ENCODE measurements at regions not wholly inside any gene's neighbourhood (a gene's known extent, or its start where the extent isn't known, plus 50 kb on each side); places are given as distances from the start of the nearest gene placed in this dataset.
"Not testable (repeated sequence)": the region's sequence is repeated elsewhere in the genome, so short reads cannot be mapped to it uniquely, and the experiment has no call there.

DNA sequence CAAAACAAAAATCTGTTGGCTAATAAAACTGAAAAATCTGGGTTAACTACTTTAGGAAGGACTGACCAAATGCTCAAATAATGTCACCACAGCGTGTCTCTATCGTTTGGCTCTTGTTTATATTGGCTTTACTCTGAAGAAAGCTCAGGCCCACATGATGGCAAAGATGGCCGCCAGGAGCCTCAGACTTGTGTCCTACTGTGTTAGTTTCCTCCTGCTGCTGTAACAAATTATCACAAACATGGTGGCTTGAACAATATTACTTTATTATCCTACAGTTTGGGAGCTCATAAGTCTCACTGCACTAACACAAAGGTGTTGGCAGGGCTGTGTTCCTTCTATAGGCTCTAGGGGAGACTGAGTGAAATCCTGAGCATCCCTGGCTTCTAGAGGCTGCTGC, 303.0 kb downstream of the DAD1 start:
- WGBS, 2 experiments (ENCODE audit: low coverage in 1 of 2, low lambda C conversion rate in 2 of 2, missing lambda C conversion rate in 2 of 2): 19 to 28% methylated on average over 3 of the region's 3 CpGs
- Histone ChIP-seq H3F3A (ENCODE audit: insufficient read depth) (no peaks in the 10 kb centered on the region), H4K20me1 (ENCODE audit: insufficient read depth) (no peaks in the 10 kb centered on the region), H3K4me2 (ENCODE audit: unreplicated experiment) (no peak overlapping the region), H3K4me1 (ENCODE audit: insufficient read depth) (no peaks in the 10 kb centered on the region), H3K4me3 (no peak overlapping the region), H3K36me3 (ENCODE audit: low read depth) (no peaks in the 10 kb centered on the region), H3K79me2 (ENCODE audit: insufficient read depth) (no peaks in the 10 kb centered on the region), H3K9me2 (ENCODE audit: insufficient read depth) (no peaks in the 10 kb centered on the region), H3K9me3 (ENCODE audit: low read depth) (no peaks in the 10 kb centered on the region), H2AFZ (no peak overlapping the region), H3K27ac (no peak overlapping the region), H3K9ac (no peak overlapping the region), H3K27me3 (replicated peaks; ENCODE audit: insufficient read depth) (peaks cover 9% of the 10 kb centered on the region; the same call in 1 of the 2 replicates)
- TF ChIP-seq EZH2phosphoT487 (IDR thresholded peaks at IDR 0.05; ENCODE audit: insufficient read depth, low read depth): no peak
- TF ChIP-seq EZH2 (IDR thresholded peaks at IDR 0.05; ENCODE audit: insufficient read depth, poor library complexity, severe bottlenecking): no peak
- DNase-seq: no peak
- in situ Hi-C loops (cut with MboI): no loop called here

GRCh38 chr14:22282949-22283348, 306.1 kb downstream of the DAD1 start:
- no peaks in the 10 kb centered on the region for H3K9me3 ChIP-seq (ENCODE audit: low read depth)
- H3K4me2 ChIP-seq (ENCODE audit: unreplicated experiment): no peak overlapping the region
- H3K4me3 ChIP-seq: no peak overlapping the region
- H2AFZ ChIP-seq: no peak overlapping the region
- no peaks in the 10 kb centered on the region for H3K4me1 ChIP-seq (ENCODE audit: insufficient read depth)
- H3K36me3 ChIP-seq (ENCODE audit: low read depth): no peaks in the 10 kb centered on the region
- no peaks in the 10 kb centered on the region for H3F3A ChIP-seq (ENCODE audit: insufficient read depth)
- no peak overlapping the region for H3K9ac ChIP-seq
- TF ChIP-seq EZH2phosphoT487 (IDR thresholded peaks at IDR 0.05; ENCODE audit: insufficient read depth, low read depth): no peak
- TF ChIP-seq EZH2 (IDR thresholded peaks at IDR 0.05; ENCODE audit: insufficient read depth, poor library complexity, severe bottlenecking): no peak
- DNase-seq: no peak
- WGBS, 2 experiments (ENCODE audit: low coverage in 1 of 2, low lambda C conversion rate in 2 of 2, missing lambda C conversion rate in 2 of 2): 43 to 54% methylated on average over 5 of the region's 5 CpGs
- no peaks in the 10 kb centered on the region for H4K20me1 ChIP-seq (ENCODE audit: insufficient read depth)
- in situ Hi-C loops (cut with MboI): no loop called here
- H3K9me2 ChIP-seq (ENCODE audit: insufficient read depth): no peaks in the 10 kb centered on the region
- H3K27ac ChIP-seq: no peak overlapping the region
- H3K27me3 ChIP-seq (replicated peaks; ENCODE audit: insufficient read depth): peaks cover 17% of the 10 kb centered on the region
- H3K79me2 ChIP-seq (ENCODE audit: insufficient read depth): no peaks in the 10 kb centered on the region

DNA sequence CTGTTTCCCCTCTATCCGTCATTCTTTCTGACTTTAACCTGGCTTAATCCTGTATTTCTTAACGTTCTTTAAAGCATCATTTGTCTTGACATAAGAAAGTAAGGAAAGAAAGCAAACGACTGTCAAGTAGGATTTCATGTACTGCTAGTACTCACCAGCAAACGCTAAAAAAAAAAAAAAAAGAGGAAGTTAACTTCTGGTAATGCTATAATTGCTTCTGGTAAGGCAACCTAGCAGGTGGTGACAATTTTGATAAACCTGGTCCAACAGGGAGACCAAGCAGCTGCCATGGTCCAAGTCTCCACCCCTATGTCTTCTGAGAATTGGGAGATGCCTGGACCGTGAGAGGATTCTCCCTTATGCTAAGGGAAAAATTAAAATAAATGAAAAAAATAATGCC, 306.6 kb downstream of the DAD1 start:
- no peaks in the 10 kb centered on the region for H4K20me1 ChIP-seq (ENCODE audit: insufficient read depth)
- no peaks in the 10 kb centered on the region for H3K36me3 ChIP-seq (ENCODE audit: low read depth)
- no peaks in the 10 kb centered on the region for H3K79me2 ChIP-seq (ENCODE audit: insufficient read depth)
- WGBS, 2 experiments (ENCODE audit: low coverage in 1 of 2, low lambda C conversion rate in 2 of 2, missing lambda C conversion rate in 2 of 2): 28 to 31% methylated on average over 5 of the region's 5 CpGs
- no peaks in the 10 kb centered on the region for H3F3A ChIP-seq (ENCODE audit: insufficient read depth)
- peaks cover 18% of the 10 kb centered on the region for H3K27me3 ChIP-seq (replicated peaks; ENCODE audit: insufficient read depth)
- H3K9ac ChIP-seq: no peak overlapping the region
- no peaks in the 10 kb centered on the region for H3K9me3 ChIP-seq (ENCODE audit: low read depth)
- in situ Hi-C loops (cut with MboI): no loop called here
- H3K4me3 ChIP-seq: no peak overlapping the region
- H3K9me2 ChIP-seq (ENCODE audit: insufficient read depth): no peaks in the 10 kb centered on the region
- no peak for TF ChIP-seq EZH2 (IDR thresholded peaks at IDR 0.05; ENCODE audit: insufficient read depth, poor library complexity, severe bottlenecking)
- TF ChIP-seq EZH2phosphoT487 (IDR thresholded peaks at IDR 0.05; ENCODE audit: insufficient read depth, low read depth): no peak
- H3K4me2 ChIP-seq (ENCODE audit: unreplicated experiment): no peak overlapping the region
- no peak overlapping the region for H2AFZ ChIP-seq
- DNase-seq: no peak
- H3K27ac ChIP-seq: no peak overlapping the region
- no peaks in the 10 kb centered on the region for H3K4me1 ChIP-seq (ENCODE audit: insufficient read depth)

GRCh38 chr14:22281447-22281874, 307.6 kb downstream of the DAD1 start:
- H3K4me2 ChIP-seq (ENCODE audit: unreplicated experiment); H3K9me3 ChIP-seq (ENCODE audit: low read depth); H3K4me3 ChIP-seq; H2AFZ ChIP-seq; in situ Hi-C loops (cut with MboI); H4K20me1 ChIP-seq (ENCODE audit: insufficient read depth); H3K79me2 ChIP-seq (ENCODE audit: insufficient read depth); H3K36me3 ChIP-seq (ENCODE audit: low read depth); DNase-seq; H3K27ac ChIP-seq; H3F3A ChIP-seq (ENCODE audit: insufficient read depth); H3K9me2 ChIP-seq (ENCODE audit: insufficient read depth); H3K4me1 ChIP-seq (ENCODE audit: insufficient read depth); H3K9ac ChIP-seq: not testable (repeated sequence)
- WGBS, 2 experiments (ENCODE audit: low coverage in 1 of 2, low lambda C conversion rate in 2 of 2, missing lambda C conversion rate in 2 of 2): 0 to 2% methylated on average over 7 of the region's 7 CpGs
- peaks cover 20% of the 10 kb centered on the region for H3K27me3 ChIP-seq (replicated peaks; ENCODE audit: insufficient read depth)

All from GM23248 (cell line).